K562 (cell line): ENCODE measurements at regions not wholly inside any gene's neighbourhood (a gene's known extent, or its start where the extent isn't known, plus 50 kb on each side); places are given as distances from the start of the nearest gene placed in this dataset.

Experiments used
- CTCF ChIP-seq, 3 experiments: IDR thresholded peaks in 2 of 3; conservative IDR thresholded peaks in 1 of 3; 2 replicates each; pipeline ENCODE4 v1.5.1; 2011 to 2012; ENCODE audit warnings: low read length in 3 of 3, mild to moderate bottlenecking in 3 of 3, control low read depth in 2 of 3, improper control_type of control experiment in 1 of 3, inconsistent platforms in 1 of 3, low read depth in 1 of 3, mixed read lengths in 1 of 3, moderate library complexity in 1 of 3; ENCODE audit not compliant: insufficient read depth in 2 of 3
- ELF1 ChIP-seq: fragments of 200-800 bp; sonication (Bioruptor generic); IDR thresholded peaks from 2 replicates; pipeline ENCODE4 v1.6.1; 2016; ENCODE audit warnings: missing genetic modification characterization, missing compliant biosample characterization
- HCFC1 ChIP-seq: IDR thresholded peaks from 2 replicates; pipeline ENCODE4 v1.6.1; 2012; ENCODE audit warnings: low read depth, low read length, improper control_type of control experiment
- SMC3 ChIP-seq: conservative IDR thresholded peaks from 2 replicates; pipeline ENCODE4 v1.6.1; 2011; ENCODE audit warnings: low read depth, low read length, improper control_type of control experiment; ENCODE audit not compliant: insufficient read depth
- TGIF2 ChIP-seq: sonication (generic); formaldehyde crosslinking; IDR thresholded peaks from 2 replicates; pipeline ENCODE4 v1.8.1; 2022; ENCODE audit warnings: mild to moderate bottlenecking, missing genetic modification reagents, moderate library complexity
- TRIM24 ChIP-seq, 2 experiments: fragments of 450-650 bp; IDR thresholded peaks; 2 replicates each; pipeline ENCODE4 v1.6.1; 2016
- YY1 ChIP-seq, 3 experiments: IDR thresholded peaks; 2 replicates each; pipeline ENCODE4 v1.6.1; 2011; ENCODE audit warnings: low read length in 2 of 3, mild to moderate bottlenecking in 2 of 3, moderate library complexity in 2 of 3, borderline replicate concordance in 1 of 3, control low read depth in 1 of 3, low read depth in 1 of 3; ENCODE audit not compliant: insufficient read depth in 3 of 3, insufficient replicate concordance in 2 of 3, control insufficient read depth in 1 of 3, insufficient read length in 1 of 3; ENCODE audit errors: extremely low read depth in 1 of 3
- ZBTB49 ChIP-seq: sonication (generic); formaldehyde crosslinking; IDR thresholded peaks from 2 replicates; pipeline ENCODE4 v1.8.0; 2022; ENCODE audit warnings: missing genetic modification reagents, mild to moderate bottlenecking, borderline replicate concordance
- ZNF592 ChIP-seq: fragments of 450-650 bp; IDR thresholded peaks from 2 replicates; pipeline ENCODE4 v1.6.1; 2017; ENCODE audit warnings: antibody characterized with exemption, mild to moderate bottlenecking
- ZNF639 ChIP-seq, 2 experiments: fragments of 200-800 bp in 1 of 2; sonication (Bioruptor generic) in 1 of 2; sonication (generic) in 1 of 2; formaldehyde crosslinking in 1 of 2; IDR thresholded peaks in 1 of 2; conservative IDR thresholded peaks in 1 of 2; 2 replicates each; pipeline versions ENCODE4 v1.5.0 to v1.6.1; 2016 to 2020; ENCODE audit warnings: missing compliant biosample characterization in 1 of 2, missing genetic modification characterization in 1 of 2, missing genetic modification reagents in 1 of 2

- TF ChIP-seq HCFC1: no peak
- no peak for TF ChIP-seq ZNF639 (CRISPR knock-in tag; conservative IDR thresholded peaks at IDR 0.05 in 1 of 2, IDR thresholded peaks at IDR 0.05 in 1 of 2)
- TF ChIP-seq CTCF (IDR thresholded peaks at IDR 0.05 in 2 of 3, conservative IDR thresholded peaks at IDR 0.05 in 1 of 3; ENCODE audit: insufficient read depth in 2 of 3, low read depth in 1 of 3, low read length in 3 of 3): no peak
- no peak for TF ChIP-seq ELF1 (tag)
- TF ChIP-seq TRIM24 (IDR thresholded peaks at IDR 0.05): no peak
- no peak for TF ChIP-seq TGIF2
- TF ChIP-seq SMC3: no peak
- no peak for TF ChIP-seq YY1 (IDR thresholded peaks at IDR 0.05; ENCODE audit: borderline replicate concordance in 1 of 3, control insufficient read depth in 1 of 3, extremely low read depth in 1 of 3, insufficient read depth in 3 of 3, insufficient read length in 1 of 3, insufficient replicate concordance in 2 of 3, low read depth in 1 of 3, low read length in 2 of 3)
- TF ChIP-seq ZNF592: no peak
- TF ChIP-seq ZBTB49 (CRISPR knock-in tag): no peak
Measured at GRCh38 chr16:62969711-62970318, 933.6 kb upstream of the CDH8 start.
